H1 (cell line): ENCODE measurements at regions not wholly inside any gene's neighbourhood (a gene's known extent, or its start where the extent isn't known, plus 50 kb on each side); places are given as distances from the start of the nearest gene placed in this dataset.

Experiments used
- CTCF ChIA-PET: fragments of 300-600 bp; sonication (Branson Sonifier 250); formaldehyde crosslinking; loops from one replicate; lab custom pipeline; 2021; ENCODE audit not compliant: partially characterized antibody; lab: Charles Lee
- POLR2A ChIA-PET: fragments of 300-600 bp; sonication (Branson Sonifier 250); formaldehyde crosslinking; loops from one replicate; lab custom pipeline; 2021; ENCODE audit warnings: inconsistent platforms; ENCODE audit not compliant: partially characterized antibody; lab: Charles Lee
- DNase-seq, 2 experiments: peaks; one replicate each; pipeline versions ENCODE4 v3.0.0 to v3.0.0-alpha.2; 2010 to 2022; ENCODE audit warnings: low spot score in 2 of 2, low read depth in 1 of 2, mixed read lengths in 1 of 2
- FAIRE-seq: peaks from 2 replicates; lab custom pipeline; 2011; peaks lifted over from hg19 to GRCh38; lab: Jason Lieb, UNC
- H2AFZ ChIP-seq: 2 replicates; pipeline ENCODE4 v1.8.1; 2012; ENCODE audit warnings: low read length, inconsistent platforms
- H2AK5ac ChIP-seq: 2 replicates; pipeline ENCODE4 v1.6.1; 2013; ENCODE audit warnings: low read depth, low read length
- H2BK120ac ChIP-seq: replicated peaks from 2 replicates; pipeline ENCODE3; 2013; ENCODE audit warnings: low read depth, low read length, inconsistent platforms
- H2BK12ac ChIP-seq: 2 replicates; pipeline ENCODE4 v1.6.1; 2013; ENCODE audit warnings: low read depth, low read length
- H2BK15ac ChIP-seq: 2 replicates; pipeline ENCODE4 v1.6.1; 2013; ENCODE audit warnings: low read length
- H2BK20ac ChIP-seq: 2 replicates; pipeline ENCODE4 v1.6.1; 2013; ENCODE audit warnings: low read length
- H2BK5ac ChIP-seq: 2 replicates; pipeline ENCODE4 v1.6.1; 2013; ENCODE audit warnings: low read depth, low read length
- H3K14ac ChIP-seq: 2 replicates; pipeline ENCODE4 v1.6.1; 2013; ENCODE audit warnings: inconsistent platforms; ENCODE audit not compliant: insufficient read length
- H3K18ac ChIP-seq: 2 replicates; pipeline ENCODE4 v1.6.1; 2013; ENCODE audit warnings: low read length; ENCODE audit errors: extremely low read depth
- H3K23ac ChIP-seq: 2 replicates; pipeline ENCODE4 v1.6.1; 2013; ENCODE audit warnings: inconsistent platforms; ENCODE audit not compliant: insufficient read length
- H3K23me2 ChIP-seq: 2 replicates; pipeline ENCODE4 v1.6.1; 2013; ENCODE audit warnings: low read depth, low read length
- H3K27ac ChIP-seq: 2 replicates; pipeline ENCODE4 v1.6.1; 2011; ENCODE audit warnings: low read depth, low read length, inconsistent platforms
- H3K27me3 ChIP-seq, 4 experiments: replicated peaks in 1 of 4; 1 replicate in 1 of 4; 2 replicates in 3 of 4; pipeline versions ENCODE4 v1.6.1 to v1.8.1; 2011 to 2013; ENCODE audit warnings: low read length in 3 of 4, mild to moderate bottlenecking in 3 of 4, inconsistent platforms in 2 of 4, mixed read lengths in 2 of 4, moderate library complexity in 1 of 4; ENCODE audit not compliant: control insufficient read depth in 3 of 4, insufficient read depth in 3 of 4; ENCODE audit errors: extremely low read depth in 1 of 4
- H3K36me3 ChIP-seq, 4 experiments: 2 replicates each; pipeline versions ENCODE4 v1.6.1 to v1.8.1; 2011 to 2013; ENCODE audit warnings: mild to moderate bottlenecking in 4 of 4, low read length in 3 of 4, moderate library complexity in 2 of 4, control low read depth in 1 of 4, inconsistent platforms in 1 of 4; ENCODE audit not compliant: insufficient read depth in 4 of 4, control insufficient read depth in 2 of 4
- H3K4ac ChIP-seq: replicated peaks from 2 replicates; pipeline ENCODE3; 2013; ENCODE audit warnings: low read length, low read depth, mixed read lengths, inconsistent platforms; ENCODE audit not compliant: insufficient read length
- H3K4me1 ChIP-seq, 4 experiments: replicated peaks in 1 of 4; 1 replicate in 1 of 4; 2 replicates in 3 of 4; pipeline versions ENCODE4 v1.6.1 to v1.8.1; 2011 to 2013; ENCODE audit warnings: low read length in 3 of 4, inconsistent platforms in 2 of 4, mixed read lengths in 1 of 4; ENCODE audit not compliant: insufficient read depth in 4 of 4, control insufficient read depth in 3 of 4
- H3K4me2 ChIP-seq, 2 experiments: 2 replicates each; pipeline versions ENCODE4 v1.6.1 to v1.8.1; 2011 to 2013; ENCODE audit warnings: low read depth in 2 of 2, low read length in 2 of 2, control low read depth in 1 of 2, inconsistent platforms in 1 of 2, mild to moderate bottlenecking in 1 of 2; ENCODE audit not compliant: insufficient read depth in 1 of 2
- H3K4me3 ChIP-seq, 4 experiments: fragments of 200-600, 300-600 bp in 1 of 4; sonication (generic), shearing (Covaris generic), sonication (Bioruptor Twin) in 1 of 4; 2 replicates each; pipeline versions ENCODE4 v1.5.1 to v1.8.1; 2011 to 2016; ENCODE audit warnings: low read length in 4 of 4, low read depth in 3 of 4, control low read depth in 2 of 4, inconsistent platforms in 2 of 4, mild to moderate bottlenecking in 2 of 4, mixed read lengths in 1 of 4, moderate library complexity in 1 of 4; ENCODE audit not compliant: insufficient read depth in 2 of 4; ENCODE audit errors: extremely low read depth in 1 of 4
- H3K56ac ChIP-seq: replicated peaks from 2 replicates; pipeline ENCODE3; 2013; ENCODE audit warnings: low read depth, mild to moderate bottlenecking, mixed read lengths, low read length, inconsistent platforms; ENCODE audit not compliant: insufficient read length
- H3K79me1 ChIP-seq: 2 replicates; pipeline ENCODE4 v1.6.1; 2013; ENCODE audit warnings: low read depth, low read length, control low read depth
- H3K79me2 ChIP-seq, 2 experiments: 2 replicates each; pipeline versions ENCODE4 v1.6.1 to v1.8.1; 2012 to 2013; ENCODE audit warnings: low read length in 2 of 2, mild to moderate bottlenecking in 2 of 2, inconsistent platforms in 1 of 2; ENCODE audit not compliant: insufficient read depth in 2 of 2, control insufficient read depth in 1 of 2
- H3K9ac ChIP-seq, 4 experiments: replicated peaks in 1 of 4; 1 replicate in 1 of 4; 2 replicates in 3 of 4; pipeline versions ENCODE4 v1.6.1 to v1.8.1; 2011 to 2013; ENCODE audit warnings: low read depth in 3 of 4, low read length in 3 of 4, control low read depth in 2 of 4, mild to moderate bottlenecking in 2 of 4, moderate library complexity in 2 of 4, inconsistent platforms in 1 of 4; ENCODE audit errors: extremely low read depth in 1 of 4
- H3K9me3 ChIP-seq, 2 experiments: 2 replicates each; pipeline versions ENCODE4 v1.6.1 to v1.8.1; 2012 to 2013; ENCODE audit warnings: mild to moderate bottlenecking in 2 of 2, moderate library complexity in 2 of 2, control low read depth in 1 of 2, inconsistent platforms in 1 of 2, low read depth in 1 of 2, low read length in 1 of 2, mixed read lengths in 1 of 2; ENCODE audit not compliant: insufficient read depth in 2 of 2
- H4K20me1 ChIP-seq, 2 experiments: replicated peaks in 1 of 2; 2 replicates each; pipeline versions ENCODE3 to v1.8.1; 2011 to 2013; ENCODE audit warnings: inconsistent platforms in 2 of 2, low read length in 2 of 2, mild to moderate bottlenecking in 1 of 2; ENCODE audit not compliant: insufficient read depth in 2 of 2, control insufficient read depth in 1 of 2
- H4K5ac ChIP-seq: 2 replicates; pipeline ENCODE4 v1.6.1; 2013; ENCODE audit warnings: low read length, low read depth, mixed read lengths, inconsistent platforms; ENCODE audit not compliant: insufficient read length
- H4K8ac ChIP-seq: 2 replicates; pipeline ENCODE4 v1.8.0; 2013; ENCODE audit warnings: mild to moderate bottlenecking, moderate library complexity, low read length, inconsistent platforms; ENCODE audit not compliant: insufficient read depth; ENCODE audit errors: extremely low read depth
- H4K91ac ChIP-seq: replicated peaks from 2 replicates; pipeline ENCODE3; 2013; ENCODE audit warnings: low read length, mixed read lengths, inconsistent platforms; ENCODE audit not compliant: insufficient read length
- GABPA ChIP-seq: IDR thresholded peaks from 2 replicates; pipeline ENCODE4 v1.6.1; 2011; ENCODE audit warnings: mild to moderate bottlenecking, low read length, moderate library complexity, borderline replicate concordance; ENCODE audit not compliant: insufficient read depth
- RNF2 ChIP-seq: fragments of 200-900, 300-1000 bp; sonication (generic); IDR thresholded peaks from 2 replicates; pipeline ENCODE4 v1.7.1; 2016; ENCODE audit warnings: borderline replicate concordance, low read depth, mild to moderate bottlenecking, antibody characterized with exemption, low read length; ENCODE audit not compliant: poor library complexity, severe bottlenecking; ENCODE audit errors: missing control alignments
- WGBS, 2 experiments: shearing (Covaris generic) in 1 of 2; methylation state at CpG; one replicate each; pipeline versions ENCODE4 v1.1.6 to v1.1.7; 2013 to 2015; ENCODE audit warnings: low lambda C conversion rate in 2 of 2, mixed read lengths in 2 of 2, inconsistent platforms in 1 of 2, low coverage in 1 of 2, missing lambda C conversion rate in 1 of 2; ENCODE audit not compliant: insufficient replicate concordance in 2 of 2, insufficient coverage in 1 of 2, insufficient read length in 1 of 2; ENCODE audit errors: extremely low coverage in 1 of 2, missing lambda C conversion rate in 1 of 2; 5-methylcytosine and 5-hydroxymethylcytosine counted together

- no peak overlapping the region for H2AK5ac ChIP-seq
- H4K5ac ChIP-seq, result no peak overlapping the region
- H4K8ac ChIP-seq, result no peak overlapping the region
- no peaks in the 10 kb centered on the region for H3K79me1 ChIP-seq
- no peak overlapping the region for H2AFZ ChIP-seq
- H3K79me2 ChIP-seq, result no peaks in the 10 kb centered on the region
- H4K91ac ChIP-seq, result no peak overlapping the region
- H3K56ac ChIP-seq, result no peak overlapping the region
- H3K23ac ChIP-seq, result no peak overlapping the region
- 2% methylated on average over 50 of the region's 50 CpGs; no CpG with 5 or more reads in 1 of the 2 experiments for WGBS, 2 experiments
- peaks cover 2 to 7% of the 10 kb centered on the region in 2 experiments for H4K20me1 ChIP-seq
- 0 out of 7 replicates have a peak overlapping the region, but pooled peaks of 1 of the 4 experiments have one; percentile 4 for H3K9ac ChIP-seq
- H3K18ac ChIP-seq, result no peak overlapping the region
- H3K14ac ChIP-seq, result no peak overlapping the region
- no peak overlapping the region for H2BK120ac ChIP-seq
- no peak overlapping the region for H2BK12ac ChIP-seq
- H3K4me2 ChIP-seq, result peak overlapping the region; percentile 98 to 99
- H2BK5ac ChIP-seq, result no peak overlapping the region
- H3K27ac ChIP-seq, result no peak overlapping the region
- peaks cover 50 to 81% (median 74%) of the 10 kb centered on the region in 4 experiments for H3K27me3 ChIP-seq
- H3K4me3 ChIP-seq, result peak overlapping the region; percentile 57 to 65 (median 62)
- no peaks in the 10 kb centered on the region for H3K36me3 ChIP-seq
- DNase-seq (peak in 1 of 2 experiments; percentile 69), FAIRE-seq (no peak)
- no peak overlapping the region for H2BK15ac ChIP-seq
- ChIA-PET CTCF (interaction anchor here (0.6 to 34.3 kb wide), 15 partner anchors 1 to 357 kb away, joined by 3 to 1064 read pairs (median 5); no protein-coding TSS in a partner anchor), POLR2A (interaction anchor here (0.9 kb wide), 1 partner anchor 18 kb away, joined by 4 read pairs; no protein-coding TSS in a partner anchor)
- H3K23me2 ChIP-seq, result peaks cover 19% of the 10 kb centered on the region
- H3K4ac ChIP-seq, result no peak overlapping the region
- H3K9me3 ChIP-seq, result no peaks in the 10 kb centered on the region
- no peak overlapping the region for H2BK20ac ChIP-seq
- peaks cover 5 to 19% (median 6%) of the 10 kb centered on the region in 4 experiments for H3K4me1 ChIP-seq
- TF ChIP-seq RNF2 (peak; percentile 57), GABPA (no peak)
Measured at GRCh38 chr11:43574949-43575912, 105.3 kb upstream of the HSD17B12 start.
